H1 (cell line): ENCODE measurements at regions not wholly inside any gene's neighbourhood (a gene's known extent, or its start where the extent isn't known, plus 50 kb on each side); places are given as distances from the start of the nearest gene placed in this dataset.

Experiments used
- CBX5 ChIP-seq: fragments of 300-800, 300-1000 bp; sonication (generic); IDR thresholded peaks from 2 replicates; pipeline ENCODE4 v1.7.1; 2016; ENCODE audit warnings: antibody characterized with exemption, low read length, low read depth
- CTCF ChIP-seq, 3 experiments: IDR thresholded peaks; 1 replicate in 2 of 3; 2 replicates in 1 of 3; pipeline versions ENCODE4 v1.5.1 to v1.6.1; 2011; ENCODE audit warnings: low read length in 3 of 3, mild to moderate bottlenecking in 3 of 3, inconsistent platforms in 2 of 3, low read depth in 1 of 3, moderate library complexity in 1 of 3; ENCODE audit not compliant: insufficient read depth in 1 of 3; ENCODE audit errors: control extremely low read depth in 1 of 3
- EZH2 ChIP-seq: fragments of 200-600 bp; sonication (generic); IDR thresholded peaks from 2 replicates; pipeline ENCODE4 v1.7.1; 2012; ENCODE audit warnings: low read depth, mild to moderate bottlenecking, moderate library complexity, low read length, inconsistent platforms; ENCODE audit not compliant: severe bottlenecking
- HDAC6 ChIP-seq: IDR thresholded peaks from one replicate; pipeline ENCODE4 v1.7.1; 2012; ENCODE audit warnings: low read depth, mild to moderate bottlenecking, inconsistent platforms, low read length, moderate library complexity
- JUND ChIP-seq: IDR thresholded peaks from 2 replicates; pipeline ENCODE4 v1.6.1; 2011; ENCODE audit warnings: mild to moderate bottlenecking, improper control_type of control experiment, low read length
- KDM1A ChIP-seq: fragments of 200-600, 300-600 bp; sonication (generic); IDR thresholded peaks from 2 replicates; pipeline ENCODE4 v1.7.1; 2016; ENCODE audit warnings: mild to moderate bottlenecking, low read length, borderline replicate concordance
- POLR2AphosphoS5 ChIP-seq: IDR thresholded peaks from 2 replicates; pipeline ENCODE4 v1.6.1; 2011; ENCODE audit warnings: low read depth, low read length
- RAD21 ChIP-seq, 2 experiments: IDR thresholded peaks in 1 of 2; conservative IDR thresholded peaks in 1 of 2; 2 replicates each; pipeline ENCODE4 v1.6.1; 2011; ENCODE audit warnings: low read depth in 2 of 2, low read length in 2 of 2, improper control_type of control experiment in 1 of 2, inconsistent platforms in 1 of 2, mild to moderate bottlenecking in 1 of 2, moderate library complexity in 1 of 2
- RBBP5 ChIP-seq: IDR thresholded peaks from 2 replicates; pipeline ENCODE4 v1.7.1; 2012; ENCODE audit warnings: low read depth, mild to moderate bottlenecking, inconsistent platforms, low read length, moderate library complexity, borderline replicate concordance
- SUZ12 ChIP-seq: fragments of 200-600 bp; sonication (generic); IDR thresholded peaks from 2 replicates; pipeline ENCODE4 v1.6.1; 2012; ENCODE audit warnings: mild to moderate bottlenecking, inconsistent platforms, low read length, moderate library complexity, mixed read lengths
- TAF1 ChIP-seq: IDR thresholded peaks from 2 replicates; pipeline ENCODE4 v1.6.1; 2011; ENCODE audit warnings: mild to moderate bottlenecking, low read depth, low read length
- ZNF274 ChIP-seq: IDR thresholded peaks from 2 replicates; pipeline ENCODE4 v1.7.0; 2012; ENCODE audit warnings: low read length, borderline replicate concordance; ENCODE audit errors: extremely low read depth

- TF ChIP-seq CTCF (IDR thresholded peaks at IDR 0.05; ENCODE audit: control extremely low read depth in 1 of 3, insufficient read depth in 1 of 3, low read depth in 1 of 3, low read length in 3 of 3) (no peak), ZNF274 (no peak), EZH2 (no peak), KDM1A (no peak), RAD21 (IDR thresholded peaks at IDR 0.05 in 1 of 2, conservative IDR thresholded peaks at IDR 0.05 in 1 of 2; ENCODE audit: low read depth in 2 of 2, low read length in 2 of 2) (no peak), TAF1 (no peak), SUZ12 (no peak), POLR2AphosphoS5 (no peak), HDAC6 (no peak), JUND (no peak), CBX5 (no peak), RBBP5 (no peak)
Measured at GRCh38 chr17:69714669-69715068, 300.2 kb downstream of the MAP2K6 start.
